ENCODE measurements at regions not wholly inside any gene's neighbourhood (a gene's known extent, or its start where the extent isn't known, plus 50 kb on each side); places are given as distances from the start of the nearest gene placed in this dataset.

DNA sequence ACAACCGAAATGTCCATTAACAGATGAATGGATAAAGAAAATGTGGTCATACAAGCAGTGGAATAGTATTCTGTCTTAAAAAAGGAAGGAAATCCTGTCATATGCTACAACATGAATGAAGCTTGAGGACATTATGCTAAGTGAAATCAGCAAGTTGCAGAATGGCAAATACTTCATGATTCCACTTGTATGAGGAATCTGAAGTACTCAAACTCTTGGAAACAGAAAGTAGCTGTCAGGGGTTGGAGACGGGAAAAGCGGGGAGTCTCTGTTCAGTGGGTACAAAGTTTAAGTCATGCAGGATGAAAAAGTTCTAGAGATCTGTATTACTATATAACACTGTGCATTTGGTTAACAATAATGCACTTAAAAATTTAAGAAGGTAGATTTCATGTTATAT is 209.0 kb upstream of the SIX2 start:
- TF ChIP-seq, protein P1, sequence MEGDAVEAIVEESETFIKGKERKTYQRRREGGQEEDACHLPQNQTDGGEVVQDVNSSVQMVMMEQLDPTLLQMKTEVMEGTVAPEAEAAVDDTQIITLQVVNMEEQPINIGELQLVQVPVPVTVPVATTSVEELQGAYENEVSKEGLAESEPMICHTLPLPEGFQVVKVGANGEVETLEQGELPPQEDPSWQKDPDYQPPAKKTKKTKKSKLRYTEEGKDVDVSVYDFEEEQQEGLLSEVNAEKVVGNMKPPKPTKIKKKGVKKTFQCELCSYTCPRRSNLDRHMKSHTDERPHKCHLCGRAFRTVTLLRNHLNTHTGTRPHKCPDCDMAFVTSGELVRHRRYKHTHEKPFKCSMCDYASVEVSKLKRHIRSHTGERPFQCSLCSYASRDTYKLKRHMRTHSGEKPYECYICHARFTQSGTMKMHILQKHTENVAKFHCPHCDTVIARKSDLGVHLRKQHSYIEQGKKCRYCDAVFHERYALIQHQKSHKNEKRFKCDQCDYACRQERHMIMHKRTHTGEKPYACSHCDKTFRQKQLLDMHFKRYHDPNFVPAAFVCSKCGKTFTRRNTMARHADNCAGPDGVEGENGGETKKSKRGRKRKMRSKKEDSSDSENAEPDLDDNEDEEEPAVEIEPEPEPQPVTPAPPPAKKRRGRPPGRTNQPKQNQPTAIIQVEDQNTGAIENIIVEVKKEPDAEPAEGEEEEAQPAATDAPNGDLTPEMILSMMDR (IDR thresholded peaks at IDR 0.05): no peak
- TF ChIP-seq POLR2A (IDR thresholded peaks at IDR 0.05): no peak

Data from esophagus squamous epithelium (tissue), 4 donors.